ENCODE measurements at regions not wholly inside any gene's neighbourhood (a gene's known extent, or its start where the extent isn't known, plus 50 kb on each side); places are given as distances from the start of the nearest gene placed in this dataset.

DNA sequence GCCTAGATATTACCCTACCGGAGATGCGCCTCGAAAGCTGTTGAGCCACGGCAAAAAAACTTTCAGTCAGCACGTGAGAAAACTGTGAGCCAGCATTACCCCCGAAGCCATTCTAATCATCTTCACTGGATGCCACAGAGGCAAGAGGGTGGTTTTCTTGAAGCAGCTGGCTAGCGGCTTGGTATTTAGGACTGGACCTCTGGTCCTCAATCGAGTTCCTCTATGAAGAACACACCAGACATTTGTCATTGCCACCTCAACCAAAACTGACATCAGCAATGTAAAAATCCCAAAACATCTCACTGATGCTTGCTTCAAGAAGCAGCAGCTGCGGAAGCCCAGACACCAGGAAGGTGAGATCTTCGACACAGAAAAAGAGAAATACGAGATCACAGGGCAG is 52.8 kb upstream of the SLC66A3 start:
- CTCF ChIA-PET, result interaction anchor here (1.1 kb wide), 1 partner anchor 270 kb away, joined by 3 read pairs; no protein-coding TSS in a partner anchor
- BruUV-seq (replicated peaks), result no TSS peak

More for the DNA sequence above, 52.8 kb upstream of the SLC66A3 start:
- Histone ChIP-seq H3K27me3 (ENCODE audit: control insufficient read depth in 2 of 2, insufficient read depth in 2 of 2, low read length in 2 of 2) (no peaks in the 10 kb centered on the region), H4K20me1 (replicated peaks; ENCODE audit: control insufficient read depth, extremely low read depth, insufficient read depth, low read length) (no peaks in the 10 kb centered on the region), H3K4me3 (replicated peaks in 1 of 3; ENCODE audit: insufficient read depth in 1 of 3, low read depth in 1 of 3, low read length in 3 of 3) (no peak overlapping the region), H3K4me2 (ENCODE audit: insufficient read depth, low read length) (no peak overlapping the region), H3K9ac (replicated peaks; ENCODE audit: extremely low read depth, insufficient read depth, low read length) (no peak overlapping the region), H3K9me1 (replicated peaks; ENCODE audit: control insufficient read depth, extremely low read depth, insufficient read depth, low read length) (no peaks in the 10 kb centered on the region), H3K27ac (ENCODE audit: insufficient read depth, low read depth, low read length) (no peak overlapping the region), H2AFZ (ENCODE audit: low read depth, low read length) (no peak overlapping the region), H3K9me3 (replicated peaks; ENCODE audit: control insufficient read depth, insufficient read depth, low read length) (no peaks in the 10 kb centered on the region), H3K4me1 (ENCODE audit: control insufficient read depth, extremely low read depth, insufficient read depth, low read length) (no peaks in the 10 kb centered on the region), H3K36me3 (ENCODE audit: control insufficient read depth in 2 of 2, extremely low read depth in 1 of 2, insufficient read depth in 2 of 2, low read length in 2 of 2) (no peaks in the 10 kb centered on the region), H3K79me2 (ENCODE audit: control insufficient read depth, insufficient read depth, low read length) (no peaks in the 10 kb centered on the region)
- intact Hi-C loops (cut with micrococcal nuclease), result no loop called here
- FAIRE-seq (no peak), DNase-seq (ENCODE audit: low read depth, low spot score) (no peak)
- POLR2A ChIA-PET, result no interaction called here
- dilution Hi-C loops (cut with MboI; ENCODE audit: extremely low pct_ligation_motif_present, low sequenced_read_pairs), result no loop called here
- TF ChIP-seq EZH2 (IDR thresholded peaks at IDR 0.05; ENCODE audit: borderline replicate concordance, low read depth, low read length, severe bottlenecking), result no peak
- no peak for TF ChIP-seq MYC (IDR thresholded peaks at IDR 0.05; ENCODE audit: low read depth, low read length)
- TF ChIP-seq, protein P1, sequence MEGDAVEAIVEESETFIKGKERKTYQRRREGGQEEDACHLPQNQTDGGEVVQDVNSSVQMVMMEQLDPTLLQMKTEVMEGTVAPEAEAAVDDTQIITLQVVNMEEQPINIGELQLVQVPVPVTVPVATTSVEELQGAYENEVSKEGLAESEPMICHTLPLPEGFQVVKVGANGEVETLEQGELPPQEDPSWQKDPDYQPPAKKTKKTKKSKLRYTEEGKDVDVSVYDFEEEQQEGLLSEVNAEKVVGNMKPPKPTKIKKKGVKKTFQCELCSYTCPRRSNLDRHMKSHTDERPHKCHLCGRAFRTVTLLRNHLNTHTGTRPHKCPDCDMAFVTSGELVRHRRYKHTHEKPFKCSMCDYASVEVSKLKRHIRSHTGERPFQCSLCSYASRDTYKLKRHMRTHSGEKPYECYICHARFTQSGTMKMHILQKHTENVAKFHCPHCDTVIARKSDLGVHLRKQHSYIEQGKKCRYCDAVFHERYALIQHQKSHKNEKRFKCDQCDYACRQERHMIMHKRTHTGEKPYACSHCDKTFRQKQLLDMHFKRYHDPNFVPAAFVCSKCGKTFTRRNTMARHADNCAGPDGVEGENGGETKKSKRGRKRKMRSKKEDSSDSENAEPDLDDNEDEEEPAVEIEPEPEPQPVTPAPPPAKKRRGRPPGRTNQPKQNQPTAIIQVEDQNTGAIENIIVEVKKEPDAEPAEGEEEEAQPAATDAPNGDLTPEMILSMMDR (IDR thresholded peaks at IDR 0.05; ENCODE audit: extremely low read depth in 1 of 2, insufficient read depth in 1 of 2, low read depth in 1 of 2, low read length in 2 of 2), result no peak
- TF ChIP-seq GATA2 (IDR thresholded peaks at IDR 0.05; ENCODE audit: insufficient read depth, insufficient read length, low read depth, low read length), result no peak
- no peak for TF ChIP-seq FOS (IDR thresholded peaks at IDR 0.05; ENCODE audit: borderline replicate concordance, insufficient read depth, low read length)
